HCT116 (cell line): ENCODE measurements at regions not wholly inside any gene's neighbourhood (a gene's known extent, or its start where the extent isn't known, plus 50 kb on each side); places are given as distances from the start of the nearest gene placed in this dataset.

ENCODE experiments used
- ATAC-seq: fragments of 200-7000 bp; cut with Tn5 transposase; 2 replicates; pipeline ENCODE4 v1.9.1; 2020; ENCODE audit warnings: mild to moderate bottlenecking, moderate library complexity
- BruUV-seq: library from RNA; stranded (reverse); fragments of 400-500 nt; replicated peaks from 2 replicates; lab custom pipeline; 2021; lab: Mats Ljungman, UMichigan
- CTCF ChIA-PET: fragments of 300-600 bp; sonication (Branson Sonifier 250); formaldehyde crosslinking; loops from one replicate; lab custom pipeline; 2021; ENCODE audit warnings: antibody characterized with exemption; lab: Charles Lee
- POLR2A ChIA-PET: fragments of 300-600, 350-600 bp; sonication (Branson Sonifier 250); formaldehyde crosslinking; loops from one replicate; lab custom pipeline; 2021; ENCODE audit warnings: antibody characterized with exemption; lab: Charles Lee
- RAD21 ChIA-PET, 2 experiments: fragments of 300-600 bp; sonication (Branson Sonifier 250); formaldehyde crosslinking; loops; one replicate each; lab custom pipeline; 2023; ENCODE audit warnings: low total read pairs in 2 of 2; ENCODE audit not compliant: uncharacterized antibody in 2 of 2, unreplicated experiment in 2 of 2, low non-redundant PET in 1 of 2; lab: Charles Lee
- DNase-seq: peaks from one replicate; pipeline ENCODE4 v3.0.0-alpha.2; 2010; ENCODE audit warnings: low read depth, low spot score
- H2AFZ ChIP-seq: fragments of 200-600 bp; shearing (Covaris generic), sonication (generic); 2 replicates; pipeline ENCODE4 v1.6.1; 2017; ENCODE audit warnings: low read depth, mixed run types, mixed read lengths, antibody characterized with exemption, low read length; ENCODE audit not compliant: poor library complexity, severe bottlenecking
- H3K27ac ChIP-seq: 2 replicates; pipeline ENCODE4 v1.5.1; 2012; ENCODE audit warnings: low read depth, low read length
- H3K27me3 ChIP-seq: fragments of 200-600 bp; sonication (generic); 2 replicates; pipeline ENCODE4 v1.6.1; 2016; ENCODE audit warnings: mixed run types, low read length, mixed read lengths; ENCODE audit not compliant: insufficient read depth
- H3K36me3 ChIP-seq, 2 experiments: fragments of 200-500 bp in 1 of 2; fragments of 200-600 bp in 1 of 2; sonication (Bioruptor generic) in 1 of 2; sonication (generic) in 1 of 2; 2 replicates each; pipeline versions ENCODE4 v1.5.1 to v1.6.1; 2014 to 2016; ENCODE audit warnings: low read length in 2 of 2, inconsistent platforms in 1 of 2, mixed read lengths in 1 of 2, mixed run types in 1 of 2; ENCODE audit not compliant: insufficient read depth in 2 of 2, control insufficient read depth in 1 of 2
- H3K4me1 ChIP-seq, 2 experiments: fragments of 200-600 bp in 1 of 2; sonication (generic) in 1 of 2; 2 replicates each; pipeline versions ENCODE4 v1.5.1 to v1.6.1; 2012 to 2017; ENCODE audit warnings: low read length in 2 of 2, inconsistent platforms in 1 of 2, mild to moderate bottlenecking in 1 of 2, mixed read lengths in 1 of 2, mixed run types in 1 of 2, moderate library complexity in 1 of 2; ENCODE audit not compliant: insufficient read depth in 2 of 2, control insufficient read depth in 1 of 2
- H3K4me2 ChIP-seq: fragments of 200-600 bp; sonication (generic); 2 replicates; pipeline ENCODE4 v1.6.1; 2017; ENCODE audit warnings: mixed run types, low read length, mixed read lengths
- H3K4me3 ChIP-seq, 2 experiments: fragments of 200-600 bp in 1 of 2; sonication (generic) in 1 of 2; replicated peaks in 1 of 2; 2 replicates each; pipeline ENCODE4 v1.5.1; 2011 to 2016; ENCODE audit warnings: low read length in 2 of 2, control low read depth in 1 of 2, low read depth in 1 of 2, mild to moderate bottlenecking in 1 of 2, mixed read lengths in 1 of 2, mixed run types in 1 of 2
- H3K79me2 ChIP-seq: fragments of 200-600 bp; sonication (generic); 2 replicates; pipeline ENCODE4 v1.6.1; 2017; ENCODE audit warnings: mild to moderate bottlenecking, mixed run types, low read length, moderate library complexity, mixed read lengths; ENCODE audit not compliant: insufficient read depth
- H3K9ac ChIP-seq: fragments of 200-600 bp; sonication (generic); 2 replicates; pipeline ENCODE4 v1.6.1; 2016; ENCODE audit warnings: low read length, mixed read lengths
- H3K9me2 ChIP-seq: fragments of 200-600 bp; sonication (generic), shearing (Covaris generic); 2 replicates; pipeline ENCODE4 v1.6.1; 2017; ENCODE audit warnings: mixed run types, mild to moderate bottlenecking, moderate library complexity; ENCODE audit not compliant: insufficient read depth
- H3K9me3 ChIP-seq, 2 experiments: fragments of 200-500 bp in 1 of 2; fragments of 200-600 bp in 1 of 2; sonication (Bioruptor generic) in 1 of 2; sonication (generic) in 1 of 2; 2 replicates each; pipeline ENCODE4 v1.6.1; 2014 to 2017; ENCODE audit warnings: low read length in 2 of 2, mixed read lengths in 2 of 2, inconsistent platforms in 1 of 2, low read depth in 1 of 2, mild to moderate bottlenecking in 1 of 2, mixed run types in 1 of 2, moderate library complexity in 1 of 2; ENCODE audit not compliant: control insufficient read depth in 1 of 2, insufficient read depth in 1 of 2
- H4K20me1 ChIP-seq: fragments of 200-600 bp; sonication (generic), shearing (Covaris generic); 2 replicates; pipeline ENCODE4 v1.6.1; 2017; ENCODE audit warnings: mixed run types, mild to moderate bottlenecking, moderate library complexity; ENCODE audit not compliant: insufficient read depth
- ATF3 ChIP-seq: IDR thresholded peaks from 2 replicates; pipeline ENCODE4 v1.6.1; 2012
- CTCF ChIP-seq, 3 experiments: fragments of 200-600 bp in 1 of 3; sonication (generic) in 1 of 3; IDR thresholded peaks in 2 of 3; conservative IDR thresholded peaks in 1 of 3; 2 replicates each; pipeline ENCODE4 v1.5.1; 2012 to 2017; ENCODE audit warnings: low read depth in 2 of 3, low read length in 2 of 3, antibody characterized with exemption in 1 of 3, borderline replicate concordance in 1 of 3, control low read depth in 1 of 3, mild to moderate bottlenecking in 1 of 3, mixed read lengths in 1 of 3, mixed run types in 1 of 3, moderate library complexity in 1 of 3; ENCODE audit not compliant: insufficient read depth in 1 of 3
- EGR1 ChIP-seq: IDR thresholded peaks from 2 replicates; pipeline ENCODE4 v1.6.1; 2012; ENCODE audit warnings: low read depth
- ELF1 ChIP-seq: IDR thresholded peaks from 2 replicates; pipeline ENCODE4 v1.6.1; 2012; ENCODE audit warnings: low read depth, borderline replicate concordance
- EZH2 ChIP-seq: fragments of 200-600 bp; sonication (generic); IDR thresholded peaks from 2 replicates; pipeline ENCODE4 v1.6.1; 2017; ENCODE audit warnings: antibody characterized with exemption, mixed run types
- EZH2phosphoT487 ChIP-seq: fragments of 200-600 bp; IDR thresholded peaks from 2 replicates; pipeline ENCODE4 v1.6.1; 2018; ENCODE audit warnings: antibody characterized with exemption, borderline replicate concordance
- JUND ChIP-seq: IDR thresholded peaks from 2 replicates; pipeline ENCODE4 v1.6.1; 2012
- POLR2A ChIP-seq: IDR thresholded peaks from 2 replicates; pipeline ENCODE4 v1.7.0; 2011; ENCODE audit warnings: borderline replicate concordance; ENCODE audit not compliant: insufficient read depth, insufficient read length; ENCODE audit errors: extremely low read depth
- RAD21 ChIP-seq: IDR thresholded peaks from 2 replicates; pipeline ENCODE4 v1.6.1; 2012; ENCODE audit warnings: low read depth, mild to moderate bottlenecking
- REST ChIP-seq: IDR thresholded peaks from 2 replicates; pipeline ENCODE4 v1.6.1; 2012; ENCODE audit warnings: low read depth
- SIN3A ChIP-seq: IDR thresholded peaks from 2 replicates; pipeline ENCODE4 v1.6.1; 2012; ENCODE audit warnings: low read depth
- SP1 ChIP-seq: IDR thresholded peaks from 2 replicates; pipeline ENCODE4 v1.6.1; 2012; ENCODE audit warnings: low read depth
- TCF7L2 ChIP-seq: IDR thresholded peaks from 2 replicates; pipeline ENCODE4 v1.7.0; 2011; ENCODE audit warnings: borderline replicate concordance, inconsistent platforms; ENCODE audit not compliant: insufficient read depth, insufficient read length; ENCODE audit errors: extremely low read depth
- ZFX ChIP-seq: fragments of 450-650 bp; IDR thresholded peaks from 2 replicates; pipeline ENCODE4 v1.6.1; 2017
- intact Hi-C: fragments of 100-400 bp; cut with micrococcal nuclease; formaldehyde crosslinking; loops from 2 replicates; pipeline ENCODE4 v1.10.0; 2022
- TF ChIP-seq, protein P1 (sequence below): IDR thresholded peaks from 2 replicates; pipeline ENCODE4 v1.6.1; 2012
- TF ChIP-seq, protein P2 (sequence below): IDR thresholded peaks from 2 replicates; pipeline ENCODE4 v1.6.1; 2011; ENCODE audit warnings: mild to moderate bottlenecking, low read length, moderate library complexity; ENCODE audit not compliant: insufficient replicate concordance; ENCODE audit errors: extremely low read depth

GRCh38 chr11:109726061-109726460 lies 304.1 kb downstream of the C11orf87 start:
- H2AFZ ChIP-seq = no peak overlapping the region
- H3K4me3 ChIP-seq = no peak overlapping the region
- H4K20me1 ChIP-seq = no peaks in the 10 kb centered on the region
- ATAC-seq (no peak), DNase-seq (no peak)
- no peaks in the 10 kb centered on the region for H3K36me3 ChIP-seq
- no peaks in the 10 kb centered on the region for H3K9me3 ChIP-seq
- TF ChIP-seq, protein P1, sequence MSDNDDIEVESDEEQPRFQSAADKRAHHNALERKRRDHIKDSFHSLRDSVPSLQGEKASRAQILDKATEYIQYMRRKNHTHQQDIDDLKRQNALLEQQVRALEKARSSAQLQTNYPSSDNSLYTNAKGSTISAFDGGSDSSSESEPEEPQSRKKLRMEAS = no peak
- TF ChIP-seq EZH2phosphoT487 (no peak), ZFX (no peak), REST (no peak), SP1 (no peak), POLR2A (no peak), ATF3 (no peak), SIN3A (no peak), TCF7L2 (no peak), ELF1 (no peak), EZH2 (no peak), RAD21 (no peak), EGR1 (no peak), JUND (no peak), CTCF (IDR thresholded peaks at IDR 0.05 in 2 of 3, conservative IDR thresholded peaks at IDR 0.05 in 1 of 3; ENCODE audit: borderline replicate concordance in 1 of 3, insufficient read depth in 1 of 3, low read depth in 2 of 3, low read length in 2 of 3) (no peak)
- TF ChIP-seq, protein P2, sequence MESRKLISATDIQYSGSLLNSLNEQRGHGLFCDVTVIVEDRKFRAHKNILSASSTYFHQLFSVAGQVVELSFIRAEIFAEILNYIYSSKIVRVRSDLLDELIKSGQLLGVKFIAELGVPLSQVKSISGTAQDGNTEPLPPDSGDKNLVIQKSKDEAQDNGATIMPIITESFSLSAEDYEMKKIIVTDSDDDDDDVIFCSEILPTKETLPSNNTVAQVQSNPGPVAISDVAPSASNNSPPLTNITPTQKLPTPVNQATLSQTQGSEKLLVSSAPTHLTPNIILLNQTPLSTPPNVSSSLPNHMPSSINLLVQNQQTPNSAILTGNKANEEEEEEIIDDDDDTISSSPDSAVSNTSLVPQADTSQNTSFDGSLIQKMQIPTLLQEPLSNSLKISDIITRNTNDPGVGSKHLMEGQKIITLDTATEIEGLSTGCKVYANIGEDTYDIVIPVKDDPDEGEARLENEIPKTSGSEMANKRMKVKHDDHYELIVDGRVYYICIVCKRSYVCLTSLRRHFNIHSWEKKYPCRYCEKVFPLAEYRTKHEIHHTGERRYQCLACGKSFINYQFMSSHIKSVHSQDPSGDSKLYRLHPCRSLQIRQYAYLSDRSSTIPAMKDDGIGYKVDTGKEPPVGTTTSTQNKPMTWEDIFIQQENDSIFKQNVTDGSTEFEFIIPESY = no peak
- intact Hi-C loops = no loop called here
- H3K27ac ChIP-seq = no peak overlapping the region
- H3K4me2 ChIP-seq = no peak overlapping the region
- BruUV-seq = no TSS peak
- H3K27me3 ChIP-seq = no peaks in the 10 kb centered on the region
- ChIA-PET POLR2A (no interaction called here), CTCF (no interaction called here), RAD21 (no interaction called here)
- H3K79me2 ChIP-seq = no peaks in the 10 kb centered on the region
- H3K4me1 ChIP-seq = peaks cover 9 to 11% of the 10 kb centered on the region in 2 experiments
- no peaks in the 10 kb centered on the region for H3K9me2 ChIP-seq
- H3K9ac ChIP-seq = no peak overlapping the region
